HG03378 (cell line): ENCODE measurements at regions not wholly inside any gene's neighbourhood (a gene's known extent, or its start where the extent isn't known, plus 50 kb on each side); places are given as distances from the start of the nearest gene placed in this dataset.

Experiments
- ATAC-seq: cut with Tn5 transposase; IDR thresholded peaks from one replicate; pipeline ENCODE4 v1.9.1; 2021; ENCODE audit warnings: mild to moderate bottlenecking, moderate library complexity; ENCODE audit not compliant: unreplicated experiment

DNA sequence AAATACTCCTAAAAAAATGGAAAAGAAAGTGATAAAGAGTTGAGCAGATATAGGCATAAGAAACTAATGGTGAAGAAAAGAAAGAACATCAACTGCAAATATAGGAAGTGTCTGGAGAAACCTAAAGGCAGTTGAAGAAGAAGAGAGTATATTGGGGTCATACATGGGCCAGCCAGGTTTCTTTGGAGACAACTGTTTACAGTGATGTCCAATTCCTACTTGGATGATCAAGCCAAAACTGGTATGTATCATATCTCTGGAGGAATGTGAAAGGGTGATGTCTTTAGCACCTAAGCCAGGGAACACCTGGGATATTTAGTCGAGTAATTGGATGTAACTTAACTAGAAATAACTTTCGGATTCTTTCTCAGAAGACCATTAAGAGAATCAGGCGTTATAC, 129.3 kb upstream of the FLRT2 start:
- no peak for ATAC-seq

DNA sequence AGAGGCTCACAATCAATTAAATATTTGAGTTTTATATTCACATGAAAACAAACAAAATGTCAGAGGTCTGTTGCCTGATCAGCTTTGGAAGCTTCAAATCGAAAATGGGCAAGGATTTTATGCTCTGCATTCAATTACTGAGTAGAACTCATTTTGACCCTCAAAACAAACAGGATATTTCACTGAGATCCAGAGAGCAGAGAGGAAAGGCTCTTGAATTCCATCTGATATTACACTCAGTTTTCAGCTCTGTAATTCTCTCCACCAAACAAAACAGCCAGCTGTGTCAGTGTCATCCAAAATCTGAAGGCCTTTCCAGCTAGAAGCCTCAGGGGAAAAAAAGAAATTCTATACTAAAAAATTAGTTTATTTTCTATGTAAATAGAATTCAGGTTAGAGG, 128.6 kb upstream of the FLRT2 start:
- no peak for ATAC-seq

DNA sequence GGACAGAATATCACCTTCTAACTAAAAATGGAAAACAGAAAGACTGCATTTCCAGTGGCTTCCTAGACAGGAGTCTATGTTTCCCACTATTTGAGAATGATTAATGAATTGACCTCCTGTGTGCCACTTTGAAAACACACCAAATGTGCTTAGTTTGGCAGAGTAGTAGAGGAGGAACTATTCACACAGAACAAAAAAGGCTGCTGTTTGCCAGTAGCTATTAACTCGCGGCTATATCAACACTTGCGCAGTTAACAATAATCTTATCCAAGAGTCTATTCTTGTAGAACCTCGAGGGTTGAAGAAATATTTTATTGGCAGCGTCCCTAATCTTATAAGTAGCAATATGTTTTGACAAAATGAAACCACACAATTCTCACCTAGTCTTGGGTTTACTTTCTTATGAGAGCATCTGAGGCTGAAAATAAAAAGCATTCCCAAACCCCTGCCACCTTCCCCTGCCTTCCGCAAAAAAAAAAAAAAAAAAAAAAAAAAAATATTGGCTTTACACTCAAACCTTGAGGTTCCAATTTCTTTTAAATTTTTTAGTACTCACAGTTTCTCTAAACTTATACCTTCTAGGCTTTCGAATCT, 127.3 kb upstream of the FLRT2 start:
- ATAC-seq = no peak

DNA sequence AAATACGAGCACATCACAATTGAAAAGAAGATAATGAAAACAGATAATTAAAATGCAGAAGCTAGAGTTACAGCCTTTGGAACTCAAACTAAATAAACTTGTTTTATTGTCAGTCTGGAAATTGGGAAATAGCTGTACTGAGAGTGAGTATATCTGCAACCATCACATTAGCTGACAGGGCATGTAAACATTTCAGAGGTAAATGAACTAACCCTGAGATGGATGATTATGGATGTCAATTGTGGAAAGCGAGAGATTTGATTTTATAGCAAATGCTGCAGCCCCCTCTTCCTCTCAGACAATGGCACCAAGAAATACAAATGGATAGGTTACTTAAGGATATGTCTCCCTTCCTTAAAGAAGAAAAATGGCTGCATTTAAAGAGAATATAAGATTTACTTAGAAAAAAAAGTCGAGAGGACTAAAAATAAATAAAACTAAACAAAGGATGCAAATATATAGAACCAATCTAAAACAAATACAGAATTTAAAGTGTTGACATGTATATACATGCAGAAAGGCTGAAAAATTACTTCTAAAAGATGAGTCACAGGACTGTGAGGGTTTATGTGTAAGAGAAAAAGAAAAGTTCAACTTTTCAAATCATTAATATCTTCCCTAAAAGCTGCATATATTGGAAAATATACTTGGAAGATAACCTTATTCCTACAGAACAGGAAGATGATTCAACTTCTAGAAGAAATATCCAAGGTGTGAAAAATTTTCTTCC, 120.3 kb upstream of the FLRT2 start:
- ATAC-seq = no peak

DNA sequence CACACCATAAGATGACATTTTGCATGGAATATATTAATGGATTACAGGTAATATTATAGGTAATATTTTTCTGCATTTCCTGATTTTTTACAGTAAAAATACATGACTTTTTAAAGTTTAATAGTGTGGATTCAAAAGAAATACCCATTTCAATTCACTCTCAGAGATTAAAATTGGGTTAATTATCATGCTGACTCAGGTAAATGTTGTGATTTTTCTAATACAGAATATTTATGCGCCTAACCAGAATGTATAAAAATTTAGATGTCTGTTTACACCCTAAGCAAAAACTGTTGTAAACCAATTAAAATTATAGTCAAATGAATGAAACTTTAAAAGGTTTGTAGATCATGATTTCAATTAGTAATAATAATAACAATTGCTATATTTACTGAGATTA, 117.2 kb upstream of the FLRT2 start:
- no peak for ATAC-seq

DNA sequence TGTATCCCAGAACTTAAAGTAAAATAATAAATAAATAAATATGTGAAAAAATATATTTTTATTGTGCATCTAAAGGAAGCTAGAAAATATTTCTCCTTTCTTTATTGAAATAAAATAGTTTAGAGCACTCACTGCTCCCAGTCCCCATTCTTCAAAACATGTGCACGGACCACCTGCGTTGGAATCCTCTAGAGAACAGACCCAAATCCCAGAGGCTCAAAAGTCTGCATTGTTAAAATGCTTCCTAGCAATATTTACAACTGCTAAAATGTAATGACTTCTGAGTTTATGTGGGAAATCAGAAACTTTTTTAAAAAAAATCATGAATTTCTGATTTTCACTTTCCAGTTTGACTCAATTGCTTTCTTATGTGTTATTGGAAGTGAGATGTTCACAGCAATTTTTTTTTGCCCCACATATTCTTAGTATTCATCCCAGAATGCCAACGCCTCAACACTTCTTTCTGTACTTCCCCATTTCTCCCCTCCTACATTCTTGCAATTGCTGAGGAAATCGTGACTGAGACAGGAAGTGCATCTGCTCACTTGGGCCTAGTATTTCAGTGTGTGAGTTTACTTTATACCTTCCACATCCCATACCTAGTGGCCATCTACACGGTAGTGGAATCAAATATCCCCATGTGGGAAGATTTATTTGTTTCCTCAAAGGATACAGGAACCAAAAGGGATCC, 116.0 kb upstream of the FLRT2 start:
- ATAC-seq = no peak

DNA sequence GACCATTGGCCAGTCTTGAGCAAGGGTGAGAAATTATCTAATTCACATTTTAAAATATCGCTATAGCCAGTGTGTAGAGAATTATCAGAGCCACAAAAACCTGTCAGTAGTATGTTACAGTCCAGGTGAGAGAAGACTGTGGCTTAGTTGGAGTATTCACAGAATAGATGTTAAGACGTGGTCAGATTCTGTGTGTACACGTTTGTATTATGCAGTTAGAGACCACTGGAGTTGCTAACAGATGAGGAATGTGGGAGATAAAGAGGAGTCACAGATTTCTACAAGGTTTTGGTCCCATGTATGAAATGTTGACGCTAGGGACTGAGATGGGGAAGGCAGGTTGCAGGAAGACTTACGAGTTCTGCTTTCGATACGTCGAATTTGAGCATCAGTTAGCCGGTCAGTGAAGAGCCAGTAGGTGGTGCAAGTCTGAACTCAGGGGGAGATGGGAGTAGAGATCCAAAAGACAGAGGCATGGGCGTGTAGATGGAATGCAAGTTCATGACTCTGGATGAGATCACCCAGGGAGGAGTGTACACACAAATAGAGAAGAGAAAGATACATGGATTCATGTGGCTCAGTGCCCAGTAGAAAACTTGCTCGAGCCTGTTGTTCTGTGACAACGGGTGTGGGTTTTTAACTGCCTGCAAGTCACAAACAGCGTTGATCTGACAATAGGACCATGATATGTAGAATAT, 114.8 kb upstream of the FLRT2 start:
- no peak for ATAC-seq

DNA sequence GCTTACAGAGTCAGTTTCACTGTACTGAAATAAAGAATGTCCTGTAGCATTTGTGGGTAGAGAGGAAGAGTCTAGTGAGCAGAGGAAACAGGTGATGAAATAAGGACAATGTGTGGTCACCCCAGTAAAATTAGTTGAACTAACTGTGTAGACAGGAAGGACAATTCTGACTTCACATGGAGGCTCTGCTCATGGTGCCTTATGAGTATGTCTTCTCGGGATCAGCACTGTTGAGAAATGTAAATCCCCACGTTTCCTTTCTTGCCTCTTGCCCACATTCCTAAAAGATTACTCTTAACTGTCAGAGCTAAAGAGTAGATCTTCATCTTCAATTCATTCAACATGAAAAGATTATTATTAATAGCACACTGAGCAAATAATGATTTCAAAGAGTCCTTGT, 113.2 kb upstream of the FLRT2 start:
- ATAC-seq = no peak

DNA sequence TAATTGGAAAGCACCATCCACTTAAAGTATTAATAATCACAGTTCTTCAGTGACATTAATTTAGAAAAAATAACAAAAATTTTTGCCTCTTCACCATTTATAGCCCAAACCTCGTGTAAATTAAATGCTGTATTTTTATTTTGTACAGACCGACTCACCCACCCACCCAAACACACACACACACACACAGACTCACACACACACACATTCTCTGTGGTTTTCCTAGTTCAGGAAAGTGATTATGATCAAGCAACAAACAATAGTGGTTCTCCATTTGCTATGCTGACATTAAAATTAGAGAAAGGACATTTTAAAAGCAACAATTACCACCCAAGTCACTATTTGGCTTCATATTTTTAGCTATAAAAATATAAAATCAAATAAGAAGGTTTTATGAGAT, 112.5 kb upstream of the FLRT2 start:
- no peak for ATAC-seq

DNA sequence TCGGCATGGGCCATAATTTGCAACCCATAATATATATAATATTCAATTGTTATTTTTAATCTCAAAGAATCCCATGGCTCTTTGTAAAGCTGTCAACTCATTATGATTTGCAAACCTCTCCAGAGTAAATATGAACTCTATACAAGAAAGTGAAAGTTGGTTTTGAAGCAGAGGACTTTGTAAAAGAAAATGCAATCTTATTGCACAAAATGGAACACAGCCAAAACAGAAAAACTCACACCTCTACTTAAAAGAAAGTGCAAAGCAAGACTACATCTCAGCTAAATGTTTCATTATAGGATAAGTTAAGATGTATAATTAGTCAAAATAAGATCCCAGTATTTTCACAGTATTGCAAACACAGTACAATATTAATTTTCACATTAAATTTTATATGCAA, 111.2 kb upstream of the FLRT2 start:
- no peak for ATAC-seq

DNA sequence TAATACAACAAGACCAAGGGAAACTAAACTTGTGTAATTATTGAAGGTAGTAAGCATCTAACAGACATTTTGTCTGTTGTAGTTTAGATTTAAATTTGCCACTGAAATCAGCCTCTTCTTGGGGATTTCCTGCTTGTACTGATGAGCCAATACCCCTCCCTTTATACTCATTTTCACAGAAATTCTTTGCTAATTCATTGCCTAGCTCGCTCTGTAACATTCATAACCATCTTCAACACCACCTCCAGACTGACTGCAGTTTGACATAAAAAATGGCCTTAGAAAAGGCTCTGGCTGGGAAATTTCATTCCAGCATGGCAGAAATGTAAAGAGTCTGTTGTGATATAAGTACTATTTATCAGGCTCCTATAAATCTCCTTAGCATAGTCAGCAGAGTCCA, 109.7 kb upstream of the FLRT2 start:
- no peak for ATAC-seq

DNA sequence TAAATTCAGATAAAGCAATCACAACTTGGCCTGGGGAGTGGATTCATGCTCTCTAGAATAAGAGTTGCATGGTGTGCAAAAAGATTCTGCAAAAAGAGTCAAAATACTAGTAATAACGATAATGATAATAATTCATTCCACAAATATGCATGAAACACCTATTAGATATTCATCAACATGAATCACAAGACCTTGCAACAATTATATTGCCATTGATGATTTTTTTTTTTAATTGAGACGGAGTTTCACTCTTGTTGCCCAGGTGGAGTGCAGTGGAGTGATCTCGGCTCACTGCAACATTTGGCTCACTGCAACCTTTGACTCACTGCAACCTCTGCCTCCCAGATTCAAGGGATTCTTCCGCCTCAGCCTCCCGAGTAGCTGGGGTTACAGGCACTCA, 109.2 kb upstream of the FLRT2 start:
- ATAC-seq = no peak

DNA sequence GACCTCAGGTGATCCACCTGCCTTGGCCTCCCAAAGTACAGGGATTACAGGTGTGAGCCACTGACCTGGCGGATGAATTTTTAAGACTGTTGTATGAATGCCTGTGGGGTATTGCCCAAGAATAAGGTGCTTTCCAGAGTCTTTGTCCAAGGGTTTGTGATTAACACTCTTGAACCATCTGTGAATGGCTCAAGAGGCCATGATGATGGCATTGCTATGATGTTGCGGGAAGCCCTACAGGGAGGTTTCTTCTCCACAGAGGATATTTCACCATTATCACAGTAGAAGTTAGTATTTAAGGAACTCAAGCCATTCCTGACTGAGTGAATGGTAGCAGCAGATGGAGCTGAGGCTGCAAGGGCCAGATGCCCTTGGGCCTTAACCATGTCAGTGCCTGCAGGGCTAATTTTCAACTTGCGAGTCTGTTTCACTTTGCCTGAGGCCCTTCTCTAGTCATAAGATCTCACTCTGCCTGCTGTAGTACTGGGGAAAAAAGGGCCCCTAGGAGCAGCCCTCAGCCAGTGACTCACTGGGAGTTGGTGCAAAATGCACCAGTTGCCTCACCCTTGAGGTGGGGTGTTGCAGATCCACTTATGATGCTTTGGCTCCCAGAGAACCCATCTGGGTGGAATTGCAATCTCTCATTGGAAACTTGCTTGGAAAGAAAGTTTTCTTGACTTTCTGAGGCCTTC, 108.6 kb upstream of the FLRT2 start:
- ATAC-seq = no peak

DNA sequence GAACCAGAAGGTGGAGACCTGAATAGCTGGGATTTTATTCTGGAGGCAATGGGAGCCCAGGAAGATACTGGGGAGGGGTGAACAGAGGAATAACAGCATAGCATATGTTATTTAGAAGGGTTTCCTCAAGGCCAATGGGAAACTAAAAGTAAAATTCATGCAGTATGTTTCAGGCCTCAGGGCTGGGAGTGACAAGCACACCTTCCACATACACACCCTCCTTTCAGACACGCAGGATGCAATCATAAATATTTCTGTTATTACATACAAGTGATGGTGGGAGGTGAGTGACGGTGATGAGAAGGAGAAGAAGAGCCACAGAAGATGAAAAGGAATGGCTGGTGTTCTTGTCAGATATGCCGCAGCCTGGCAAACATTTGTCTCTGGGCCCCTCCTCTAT, 106.1 kb upstream of the FLRT2 start:
- no peak for ATAC-seq

DNA sequence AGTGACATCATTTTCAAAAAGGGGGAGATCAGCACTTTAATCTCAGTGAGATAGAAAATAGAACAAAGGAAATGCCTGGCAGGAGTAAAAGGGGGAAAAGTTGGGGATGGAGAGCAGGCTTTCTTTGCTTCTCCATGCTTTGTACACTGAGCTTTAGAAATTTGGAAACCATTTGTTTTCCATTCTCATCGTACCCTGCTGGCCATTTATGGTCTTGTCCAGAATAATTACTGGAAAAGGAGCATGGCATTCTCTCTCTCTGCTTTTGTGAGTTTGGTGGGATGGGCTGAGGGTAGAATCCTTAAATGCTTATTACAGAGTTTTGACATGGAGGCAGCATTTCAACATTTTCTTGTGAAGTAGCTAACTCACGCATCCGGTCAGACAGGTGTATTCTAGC, 104.4 kb upstream of the FLRT2 start:
- ATAC-seq = no peak

DNA sequence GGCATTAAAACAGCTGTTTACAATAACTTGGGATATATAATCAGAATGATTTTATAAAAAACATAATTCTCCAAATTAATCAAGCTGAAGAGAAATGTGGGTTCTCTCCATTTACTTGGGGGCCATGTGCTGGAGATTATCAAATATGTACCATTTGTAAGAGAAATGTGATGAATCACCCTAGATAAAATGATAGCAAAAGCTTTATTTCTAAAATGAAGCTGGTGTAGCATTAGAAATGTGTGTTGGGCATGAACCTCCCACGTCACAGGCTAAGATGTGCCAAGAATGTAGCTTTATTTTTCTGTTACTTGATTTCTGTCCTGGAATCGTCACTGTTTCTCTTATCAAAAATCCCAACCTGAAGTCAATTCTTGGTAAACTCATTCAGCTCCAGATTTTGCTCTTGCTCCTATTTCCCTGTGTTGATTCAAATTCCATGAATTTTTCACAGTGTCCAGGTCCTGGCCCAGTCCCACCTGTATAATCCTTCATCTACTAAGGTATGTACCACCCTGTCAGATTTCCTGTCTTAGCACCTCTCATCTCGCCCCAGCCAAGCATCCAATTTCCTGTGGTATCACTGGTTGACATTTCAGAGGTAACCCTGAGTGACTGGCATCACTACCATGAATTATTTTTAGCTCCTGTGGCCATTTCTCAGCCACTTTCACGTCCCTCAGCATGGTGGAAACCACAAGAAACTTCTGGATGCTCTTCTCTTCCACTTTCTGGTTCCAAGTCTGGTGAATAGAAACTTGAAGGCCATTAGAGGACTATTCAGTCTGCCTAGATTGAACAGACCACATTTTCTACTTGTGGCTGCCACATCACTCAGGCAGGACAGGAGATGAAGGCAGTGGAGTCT, 103.6 kb upstream of the FLRT2 start:
- ATAC-seq = no peak

DNA sequence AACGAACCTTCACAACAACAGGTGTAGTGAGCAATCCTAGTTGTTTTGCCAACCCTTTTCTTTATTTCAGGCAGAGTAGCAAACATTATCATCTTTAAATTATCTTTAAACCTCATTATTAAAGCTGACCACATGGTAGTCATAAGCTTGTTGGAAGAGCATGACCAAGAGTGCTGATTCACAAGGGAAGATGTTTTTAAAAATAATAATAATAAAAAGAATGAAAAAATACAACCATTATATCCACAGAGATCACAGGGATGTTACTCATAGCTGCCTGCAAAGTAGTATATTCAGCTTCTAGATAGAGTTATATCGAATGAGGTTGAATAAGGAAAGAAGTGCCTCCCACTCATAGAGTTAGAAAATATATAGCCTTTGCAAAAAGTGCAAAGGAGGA, 101.0 kb upstream of the FLRT2 start:
- no peak for ATAC-seq

DNA sequence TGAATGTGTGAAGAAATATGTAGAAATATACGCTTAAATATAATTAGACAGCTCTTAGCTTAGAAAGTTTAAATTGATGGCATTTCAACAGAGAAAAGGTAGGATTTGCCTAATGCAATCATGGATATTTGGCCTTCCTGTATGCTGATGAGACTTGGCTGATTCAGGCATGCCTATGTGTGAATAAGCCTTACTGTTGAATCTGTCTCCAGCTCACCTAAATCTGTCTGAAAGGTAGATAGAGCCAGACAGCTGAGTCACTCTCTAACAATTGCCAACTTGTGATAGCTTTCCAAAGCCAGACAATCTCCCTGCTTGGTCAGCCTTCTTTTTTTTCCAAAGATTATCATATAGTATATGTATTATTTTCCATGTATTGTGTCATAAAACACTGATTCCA, 92.8 kb upstream of the FLRT2 start:
- ATAC-seq = no peak

DNA sequence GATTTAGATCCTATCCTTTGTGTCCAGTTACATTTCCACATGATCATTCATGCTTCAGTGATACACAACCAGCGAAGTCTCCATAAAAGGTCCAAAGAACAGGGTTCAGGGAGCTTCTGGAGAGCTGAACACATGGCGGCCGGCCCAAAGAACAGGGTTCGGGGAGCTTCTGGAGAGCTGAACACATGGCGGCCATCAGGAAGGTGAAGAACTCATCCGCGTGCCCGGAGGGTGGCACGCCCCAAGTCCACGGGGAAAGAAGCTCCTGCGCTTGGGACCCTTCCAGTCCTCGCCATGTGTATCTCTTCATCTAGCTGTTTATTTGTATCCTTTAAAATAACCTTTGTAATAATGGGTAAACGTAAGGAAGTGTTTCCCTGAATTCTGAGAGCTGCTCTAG, 91.9 kb upstream of the FLRT2 start:
- ATAC-seq = no peak

DNA sequence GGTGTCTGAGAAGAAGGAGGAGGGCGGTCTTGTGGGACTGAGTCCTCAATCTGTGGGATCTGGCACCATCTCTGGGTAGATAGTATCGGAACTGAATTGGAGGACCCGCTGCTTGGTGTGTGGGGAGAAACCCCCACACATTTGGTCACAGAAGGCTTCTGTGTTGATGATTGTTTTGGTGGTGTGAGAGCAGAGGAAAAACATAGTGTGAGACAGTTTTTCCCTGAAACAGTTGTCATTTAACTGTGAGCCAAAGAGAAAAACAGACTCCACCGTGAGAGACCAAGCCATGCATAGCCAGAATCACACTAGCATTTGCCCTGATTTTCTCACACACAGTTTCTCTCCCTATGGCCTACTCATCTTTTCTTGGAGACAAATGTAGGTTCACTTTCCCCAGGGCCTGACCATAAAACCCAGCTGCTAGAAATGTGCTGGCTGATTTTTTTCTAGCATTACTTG, 91.4 kb upstream of the FLRT2 start:
- no peak for ATAC-seq
